Vagina (tissue), 2 donors: ENCODE measurements at regions not wholly inside any gene's neighbourhood (a gene's known extent, or its start where the extent isn't known, plus 50 kb on each side); places are given as distances from the start of the nearest gene placed in this dataset.

Source experiments
- DNase-seq, 2 donors: peaks; one replicate each; pipeline ENCODE4 v3.0.0-alpha.2; 2017; ENCODE audit errors: extremely low spot score in 2 of 2
- H3K27ac ChIP-seq: fragments of 200-600 bp; sonication (generic); one replicate; pipeline ENCODE4 v1.5.1; 2019
- H3K27me3 ChIP-seq: fragments of 200-600 bp; sonication (generic); one replicate; pipeline ENCODE4 v1.5.1; 2019
- H3K36me3 ChIP-seq, 2 donors: fragments of 200-600 bp; sonication (generic); one replicate each; pipeline ENCODE4 v1.5.1; 2017 to 2019
- H3K4me1 ChIP-seq: fragments of 200-600 bp; sonication (generic); one replicate; pipeline ENCODE4 v1.5.1; 2019
- H3K4me3 ChIP-seq, 2 donors: fragments of 200-600 bp; sonication (generic); 1 replicate in 1 of 2; 2 replicates in 1 of 2; pipeline ENCODE4 v1.5.1; 2016 to 2019
- H3K9me3 ChIP-seq: fragments of 200-600 bp; sonication (generic); one replicate; pipeline ENCODE4 v1.5.1; 2019
- POLR2A ChIP-seq, 2 donors: fragments of 450-650 bp; IDR thresholded peaks; one replicate each; pipeline ENCODE4 v1.6.1; 2017; ENCODE audit warnings: antibody characterized with exemption in 2 of 2, mild to moderate bottlenecking in 2 of 2, moderate library complexity in 2 of 2
- POLR2AphosphoS5 ChIP-seq, 2 donors: sonication (generic); formaldehyde crosslinking; IDR thresholded peaks; one replicate each; pipeline ENCODE4 v1.9.0; 2017; ENCODE audit warnings: antibody characterized with exemption in 2 of 2, mild to moderate bottlenecking in 2 of 2, low read depth in 1 of 2; ENCODE audit not compliant: insufficient read depth in 1 of 2
- intact Hi-C: fragments of 100-400 bp; cut with DNase I; formaldehyde crosslinking; loops from one replicate; pipeline ENCODE4 v1.15.1; 2023
- TF ChIP-seq, protein P1 (sequence below), 3 experiments: fragments of 450-650 bp in 2 of 3; fragments of 200-600 bp in 1 of 3; sonication (generic) in 1 of 3; IDR thresholded peaks; one replicate each; pipeline ENCODE4 v1.5.1; 2017 to 2019; ENCODE audit warnings: antibody characterized with exemption in 3 of 3, mild to moderate bottlenecking in 2 of 3, moderate library complexity in 2 of 3

DNA sequence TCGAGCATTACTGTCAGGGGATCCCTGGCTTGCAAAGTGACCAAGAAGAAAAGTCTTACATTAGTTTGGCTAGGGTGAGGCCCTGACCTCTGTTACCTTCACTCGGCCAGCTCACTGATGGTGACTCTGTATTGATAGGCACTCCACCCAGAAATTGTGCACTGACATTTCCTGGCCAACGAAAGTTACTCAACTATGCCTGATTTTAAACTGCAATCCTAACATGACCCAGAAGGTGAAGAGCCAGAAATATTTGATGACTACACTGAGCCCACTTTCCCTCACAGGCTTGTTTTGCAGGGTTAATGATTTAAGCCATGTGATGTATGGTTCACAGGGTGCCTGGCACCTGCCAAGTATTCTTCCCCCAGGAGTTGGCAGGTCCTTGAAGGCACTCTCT is 208.2 kb upstream of the MAF start:
- no peak for DNase-seq
- no peak overlapping the region for H3K27ac ChIP-seq
- intact Hi-C loops = loop anchor here (10.0 kb wide), 1 partner anchor 66 kb away; no protein-coding TSS in a partner anchor
- H3K4me1 ChIP-seq = peaks cover 27% of the 10 kb centered on the region
- H3K9me3 ChIP-seq = no peaks in the 10 kb centered on the region
- H3K36me3 ChIP-seq = no peaks in the 10 kb centered on the region
- no peak overlapping the region for H3K4me3 ChIP-seq
- TF ChIP-seq POLR2AphosphoS5 (IDR thresholded peaks at IDR 0.05; ENCODE audit: insufficient read depth in 1 of 2, low read depth in 1 of 2) (no peak), POLR2A (IDR thresholded peaks at IDR 0.05) (no peak)
- TF ChIP-seq, protein P1, sequence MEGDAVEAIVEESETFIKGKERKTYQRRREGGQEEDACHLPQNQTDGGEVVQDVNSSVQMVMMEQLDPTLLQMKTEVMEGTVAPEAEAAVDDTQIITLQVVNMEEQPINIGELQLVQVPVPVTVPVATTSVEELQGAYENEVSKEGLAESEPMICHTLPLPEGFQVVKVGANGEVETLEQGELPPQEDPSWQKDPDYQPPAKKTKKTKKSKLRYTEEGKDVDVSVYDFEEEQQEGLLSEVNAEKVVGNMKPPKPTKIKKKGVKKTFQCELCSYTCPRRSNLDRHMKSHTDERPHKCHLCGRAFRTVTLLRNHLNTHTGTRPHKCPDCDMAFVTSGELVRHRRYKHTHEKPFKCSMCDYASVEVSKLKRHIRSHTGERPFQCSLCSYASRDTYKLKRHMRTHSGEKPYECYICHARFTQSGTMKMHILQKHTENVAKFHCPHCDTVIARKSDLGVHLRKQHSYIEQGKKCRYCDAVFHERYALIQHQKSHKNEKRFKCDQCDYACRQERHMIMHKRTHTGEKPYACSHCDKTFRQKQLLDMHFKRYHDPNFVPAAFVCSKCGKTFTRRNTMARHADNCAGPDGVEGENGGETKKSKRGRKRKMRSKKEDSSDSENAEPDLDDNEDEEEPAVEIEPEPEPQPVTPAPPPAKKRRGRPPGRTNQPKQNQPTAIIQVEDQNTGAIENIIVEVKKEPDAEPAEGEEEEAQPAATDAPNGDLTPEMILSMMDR (IDR thresholded peaks at IDR 0.05) = no peak
- no peaks in the 10 kb centered on the region for H3K27me3 ChIP-seq

DNA sequence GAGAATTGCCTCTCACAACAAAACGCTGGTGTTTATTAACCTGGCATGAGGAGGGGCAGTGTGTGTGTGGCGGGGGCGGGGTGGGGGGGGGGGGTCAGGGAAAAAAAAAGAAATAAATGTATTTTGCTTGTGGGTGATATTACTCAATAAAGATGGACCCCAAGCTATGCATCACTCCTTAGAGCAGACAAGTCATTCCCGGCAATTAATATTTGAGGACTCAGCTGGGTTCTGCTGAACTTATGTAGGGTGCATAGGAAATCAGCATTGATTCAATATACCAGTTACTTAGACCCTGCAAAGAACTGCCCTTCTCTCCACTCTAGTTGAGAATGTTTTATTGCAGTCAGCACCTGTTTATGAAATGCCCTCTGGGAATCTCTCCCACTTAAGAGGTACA is 206.2 kb upstream of the MAF start:
- DNase-seq = no peak
- Histone ChIP-seq H3K27ac (no peak overlapping the region), H3K4me3 (no peak overlapping the region), H3K4me1 (peaks cover 27% of the 10 kb centered on the region), H3K36me3 (no peaks in the 10 kb centered on the region), H3K27me3 (no peaks in the 10 kb centered on the region), H3K9me3 (no peaks in the 10 kb centered on the region)
- TF ChIP-seq, protein P1 (IDR thresholded peaks at IDR 0.05) = no peak
- no peak for TF ChIP-seq POLR2AphosphoS5 (IDR thresholded peaks at IDR 0.05; ENCODE audit: insufficient read depth in 1 of 2, low read depth in 1 of 2)
- intact Hi-C loops = loop anchor here (10.0 kb wide), 1 partner anchor 68 kb away; no protein-coding TSS in a partner anchor

DNA sequence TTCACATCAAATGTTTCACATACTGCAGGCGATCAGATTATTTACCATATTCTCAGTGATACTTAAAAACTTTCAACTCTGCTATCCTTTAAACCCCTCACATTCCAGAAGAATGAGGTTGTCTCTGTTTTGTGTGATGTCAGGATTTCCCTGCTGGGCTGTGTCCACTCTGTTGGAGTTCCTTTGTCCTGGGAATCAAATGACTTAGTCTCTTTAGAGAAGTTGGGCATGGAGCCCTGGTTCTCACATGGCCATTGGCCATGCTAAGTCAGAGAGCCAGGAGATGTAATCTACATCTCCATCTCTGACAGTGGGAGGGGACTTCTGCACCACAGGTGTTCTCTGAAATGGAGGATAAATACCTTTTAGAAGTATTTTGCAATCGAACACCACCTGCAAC is 205.1 kb upstream of the MAF start:
- H3K36me3 ChIP-seq = no peaks in the 10 kb centered on the region
- peaks cover 27% of the 10 kb centered on the region for H3K4me1 ChIP-seq
- TF ChIP-seq POLR2AphosphoS5 (IDR thresholded peaks at IDR 0.05; ENCODE audit: insufficient read depth in 1 of 2, low read depth in 1 of 2) = no peak
- TF ChIP-seq, protein P1 (IDR thresholded peaks at IDR 0.05) = no peak
- TF ChIP-seq POLR2A (IDR thresholded peaks at IDR 0.05) = no peak
- DNase-seq = no peak
- H3K9me3 ChIP-seq = no peaks in the 10 kb centered on the region
- intact Hi-C loops = loop anchor here (10.0 kb wide), 1 partner anchor 69 kb away; no protein-coding TSS in a partner anchor
- H3K27me3 ChIP-seq = no peaks in the 10 kb centered on the region
- H3K4me3 ChIP-seq = no peak overlapping the region
- H3K27ac ChIP-seq = no peak overlapping the region

DNA sequence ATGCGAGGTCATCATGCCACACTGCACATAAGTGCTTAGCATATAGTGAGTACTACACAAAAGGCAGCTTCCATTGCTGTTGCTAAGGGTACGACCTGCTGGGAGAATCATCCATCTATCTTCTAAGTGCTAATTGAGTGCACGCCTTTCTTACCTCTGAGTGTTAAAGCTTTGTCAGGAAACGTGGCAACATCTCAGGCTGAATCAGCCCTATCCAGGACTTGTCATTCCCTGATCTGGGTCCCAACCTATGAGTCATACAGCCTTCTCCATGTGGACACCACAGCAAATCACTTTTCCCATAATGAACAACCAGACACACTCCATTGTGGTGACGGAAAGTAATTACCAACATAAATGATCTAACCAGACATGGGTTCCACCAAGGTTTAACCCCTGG is 201.1 kb upstream of the MAF start:
- Histone ChIP-seq H3K9me3 (no peaks in the 10 kb centered on the region), H3K27me3 (no peaks in the 10 kb centered on the region), H3K4me1 (peaks cover 9% of the 10 kb centered on the region), H3K27ac (no peak overlapping the region), H3K4me3 (no peak overlapping the region), H3K36me3 (no peaks in the 10 kb centered on the region)
- intact Hi-C loops = loop anchor here (10.0 kb wide), 1 partner anchor 73 kb away; no protein-coding TSS in a partner anchor
- TF ChIP-seq POLR2AphosphoS5 (IDR thresholded peaks at IDR 0.05; ENCODE audit: insufficient read depth in 1 of 2, low read depth in 1 of 2) (no peak), POLR2A (IDR thresholded peaks at IDR 0.05) (no peak)
- TF ChIP-seq, protein P1 (IDR thresholded peaks at IDR 0.05) = no peak
- no peak for DNase-seq

DNA sequence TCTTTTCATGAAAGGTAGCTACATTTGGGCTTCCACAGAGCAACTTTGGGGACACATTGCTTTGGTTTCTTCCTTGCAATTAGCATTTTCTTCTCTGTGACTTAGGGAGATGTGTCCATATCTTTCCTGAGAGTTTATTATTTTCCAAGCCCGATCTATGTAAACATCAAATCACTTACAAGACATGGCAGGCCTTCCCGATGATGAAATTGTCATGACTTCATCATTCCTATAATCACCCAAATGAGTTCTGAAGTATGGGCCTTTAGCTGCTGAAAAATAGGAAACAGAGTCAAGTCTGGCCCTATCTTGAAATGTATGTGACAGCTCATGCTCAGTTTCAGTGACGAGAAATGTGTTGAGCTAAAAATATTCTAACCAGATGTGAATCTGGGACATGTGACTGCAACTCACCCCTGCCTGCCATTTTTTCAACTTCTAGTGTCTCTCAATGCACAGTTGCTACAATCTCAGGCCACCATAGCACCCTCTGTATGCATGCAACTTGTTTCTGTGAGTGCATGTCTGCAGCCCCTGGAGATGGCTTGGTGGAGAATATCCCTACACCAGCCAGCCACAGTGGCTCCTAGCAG is 199.6 kb upstream of the MAF start:
- TF ChIP-seq, protein P1 (IDR thresholded peaks at IDR 0.05) = no peak
- TF ChIP-seq POLR2AphosphoS5 (IDR thresholded peaks at IDR 0.05; ENCODE audit: insufficient read depth in 1 of 2, low read depth in 1 of 2) (no peak), POLR2A (IDR thresholded peaks at IDR 0.05) (no peak)
- Histone ChIP-seq H3K36me3 (no peaks in the 10 kb centered on the region), H3K27me3 (no peaks in the 10 kb centered on the region), H3K4me1 (peaks cover 5% of the 10 kb centered on the region), H3K4me3 (no peak overlapping the region), H3K27ac (no peak overlapping the region), H3K9me3 (no peaks in the 10 kb centered on the region)
- intact Hi-C loops = loop anchor here (10.0 kb wide), 1 partner anchor 75 kb away; no protein-coding TSS in a partner anchor
- DNase-seq = no peak
